Parathyroid adenoma (tissue), 2 donors: ENCODE measurements at regions not wholly inside any gene's neighbourhood (a gene's known extent, or its start where the extent isn't known, plus 50 kb on each side); places are given as distances from the start of the nearest gene placed in this dataset.

Experiments
- H2AFZ ChIP-seq: fragments of 300-600 bp; sonication (generic); one replicate; pipeline ENCODE4 v1.7.0; 2017; ENCODE audit warnings: antibody characterized with exemption, mild to moderate bottlenecking
- H3K27ac ChIP-seq: fragments of 300-600 bp; sonication (generic); one replicate; pipeline ENCODE4 v1.7.0; 2017
- H3K27me3 ChIP-seq: fragments of 300-600 bp; sonication (generic); one replicate; pipeline ENCODE4 v1.7.0; 2017; ENCODE audit warnings: low read length; ENCODE audit not compliant: control insufficient read depth, insufficient read depth
- H3K36me3 ChIP-seq: fragments of 300-600 bp; sonication (generic); one replicate; pipeline ENCODE4 v1.7.0; 2017; ENCODE audit warnings: low read length; ENCODE audit not compliant: control insufficient read depth, insufficient read depth
- H3K4me1 ChIP-seq: fragments of 300-600 bp; sonication (generic); one replicate; pipeline ENCODE4 v1.7.0; 2017; ENCODE audit warnings: control low read depth
- H3K4me2 ChIP-seq: fragments of 300-600 bp; sonication (generic); one replicate; pipeline ENCODE4 v1.7.0; 2017; ENCODE audit warnings: low read length
- H3K4me3 ChIP-seq: fragments of 300-600 bp; sonication (generic); one replicate; pipeline ENCODE4 v1.7.0; 2017; ENCODE audit warnings: low read depth, low read length
- H3K79me2 ChIP-seq: fragments of 300-600 bp; sonication (generic); one replicate; pipeline ENCODE4 v1.7.0; 2017; ENCODE audit warnings: control low read depth
- H3K9ac ChIP-seq: fragments of 300-600 bp; sonication (generic); one replicate; pipeline ENCODE4 v1.7.0; 2017; ENCODE audit warnings: mild to moderate bottlenecking
- H3K9me3 ChIP-seq: fragments of 300-600 bp; sonication (generic); one replicate; pipeline ENCODE4 v1.7.0; 2017; ENCODE audit warnings: low read length; ENCODE audit not compliant: control insufficient read depth
- TF ChIP-seq, protein P1 (sequence below): fragments of 300-600 bp; sonication (generic); IDR thresholded peaks from one replicate; pipeline ENCODE4 v1.7.0; 2017; ENCODE audit warnings: antibody characterized with exemption, mild to moderate bottlenecking
- donor health status: primary hyperparathyroidism.

DNA sequence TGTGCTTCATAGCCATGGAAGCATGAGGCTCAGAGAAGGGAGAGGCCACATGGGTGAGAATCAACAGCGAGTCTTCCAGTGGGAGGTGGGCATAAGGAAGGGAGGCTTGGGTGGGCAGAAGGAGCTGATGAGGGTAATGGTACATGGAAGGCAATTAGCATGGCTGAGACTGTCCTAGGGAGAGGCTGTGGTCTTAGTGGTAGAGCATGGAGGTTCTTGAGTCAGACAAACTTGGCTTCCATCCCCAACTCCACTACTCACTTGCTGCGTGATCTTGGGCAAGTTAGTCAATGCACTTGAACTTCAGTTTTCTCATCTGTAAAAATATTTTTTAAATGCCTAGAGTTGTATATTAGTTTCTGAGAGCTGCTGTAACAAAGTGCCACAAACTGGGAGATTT lies 227.2 kb upstream of the E2F8 start:
- H2AFZ ChIP-seq, result no peak overlapping the region
- no peak overlapping the region for H3K9ac ChIP-seq
- H3K9me3 ChIP-seq, result no peaks in the 10 kb centered on the region
- no peaks in the 10 kb centered on the region for H3K4me1 ChIP-seq
- TF ChIP-seq, protein P1, sequence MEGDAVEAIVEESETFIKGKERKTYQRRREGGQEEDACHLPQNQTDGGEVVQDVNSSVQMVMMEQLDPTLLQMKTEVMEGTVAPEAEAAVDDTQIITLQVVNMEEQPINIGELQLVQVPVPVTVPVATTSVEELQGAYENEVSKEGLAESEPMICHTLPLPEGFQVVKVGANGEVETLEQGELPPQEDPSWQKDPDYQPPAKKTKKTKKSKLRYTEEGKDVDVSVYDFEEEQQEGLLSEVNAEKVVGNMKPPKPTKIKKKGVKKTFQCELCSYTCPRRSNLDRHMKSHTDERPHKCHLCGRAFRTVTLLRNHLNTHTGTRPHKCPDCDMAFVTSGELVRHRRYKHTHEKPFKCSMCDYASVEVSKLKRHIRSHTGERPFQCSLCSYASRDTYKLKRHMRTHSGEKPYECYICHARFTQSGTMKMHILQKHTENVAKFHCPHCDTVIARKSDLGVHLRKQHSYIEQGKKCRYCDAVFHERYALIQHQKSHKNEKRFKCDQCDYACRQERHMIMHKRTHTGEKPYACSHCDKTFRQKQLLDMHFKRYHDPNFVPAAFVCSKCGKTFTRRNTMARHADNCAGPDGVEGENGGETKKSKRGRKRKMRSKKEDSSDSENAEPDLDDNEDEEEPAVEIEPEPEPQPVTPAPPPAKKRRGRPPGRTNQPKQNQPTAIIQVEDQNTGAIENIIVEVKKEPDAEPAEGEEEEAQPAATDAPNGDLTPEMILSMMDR, result no peak
- no peak overlapping the region for H3K4me3 ChIP-seq
- no peak overlapping the region for H3K4me2 ChIP-seq
- no peaks in the 10 kb centered on the region for H3K36me3 ChIP-seq
- H3K27me3 ChIP-seq, result no peaks in the 10 kb centered on the region
- no peak overlapping the region for H3K27ac ChIP-seq
- no peaks in the 10 kb centered on the region for H3K79me2 ChIP-seq

- H3K9ac ChIP-seq, result no peak overlapping the region
- H3K27ac ChIP-seq, result no peak overlapping the region
- H3K4me3 ChIP-seq, result no peak overlapping the region
- no peaks in the 10 kb centered on the region for H3K9me3 ChIP-seq
- no peak overlapping the region for H2AFZ ChIP-seq
- H3K4me2 ChIP-seq, result no peak overlapping the region
- TF ChIP-seq, protein P1, result no peak
- no peaks in the 10 kb centered on the region for H3K4me1 ChIP-seq
- no peaks in the 10 kb centered on the region for H3K36me3 ChIP-seq
- no peaks in the 10 kb centered on the region for H3K27me3 ChIP-seq
- no peaks in the 10 kb centered on the region for H3K79me2 ChIP-seq
Measured at GRCh38 chr11:19466314-19466713, 225.6 kb upstream of the E2F8 start.

DNA sequence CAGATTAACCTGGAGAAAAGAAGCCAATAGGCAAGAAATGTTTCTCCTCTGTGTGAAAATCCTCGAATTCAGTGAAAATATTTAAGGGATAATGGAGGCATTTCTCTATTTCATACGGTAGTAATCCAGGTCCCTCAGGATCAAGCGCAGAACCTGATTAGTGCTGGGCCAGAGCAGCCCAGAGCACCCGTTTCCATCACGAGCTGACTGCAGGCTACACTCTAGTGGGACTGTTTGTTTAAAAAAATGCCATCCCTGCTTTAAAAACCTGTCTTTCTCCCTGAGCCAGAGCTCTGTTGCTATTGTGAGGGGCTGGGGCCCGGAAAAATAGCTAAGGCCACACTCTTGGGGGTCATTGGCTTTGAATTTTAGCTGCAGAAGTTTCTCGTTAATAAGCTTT lies 223.2 kb upstream of the E2F8 start:
- Histone ChIP-seq H3K4me1 (no peaks in the 10 kb centered on the region), H3K36me3 (no peaks in the 10 kb centered on the region)

DNA sequence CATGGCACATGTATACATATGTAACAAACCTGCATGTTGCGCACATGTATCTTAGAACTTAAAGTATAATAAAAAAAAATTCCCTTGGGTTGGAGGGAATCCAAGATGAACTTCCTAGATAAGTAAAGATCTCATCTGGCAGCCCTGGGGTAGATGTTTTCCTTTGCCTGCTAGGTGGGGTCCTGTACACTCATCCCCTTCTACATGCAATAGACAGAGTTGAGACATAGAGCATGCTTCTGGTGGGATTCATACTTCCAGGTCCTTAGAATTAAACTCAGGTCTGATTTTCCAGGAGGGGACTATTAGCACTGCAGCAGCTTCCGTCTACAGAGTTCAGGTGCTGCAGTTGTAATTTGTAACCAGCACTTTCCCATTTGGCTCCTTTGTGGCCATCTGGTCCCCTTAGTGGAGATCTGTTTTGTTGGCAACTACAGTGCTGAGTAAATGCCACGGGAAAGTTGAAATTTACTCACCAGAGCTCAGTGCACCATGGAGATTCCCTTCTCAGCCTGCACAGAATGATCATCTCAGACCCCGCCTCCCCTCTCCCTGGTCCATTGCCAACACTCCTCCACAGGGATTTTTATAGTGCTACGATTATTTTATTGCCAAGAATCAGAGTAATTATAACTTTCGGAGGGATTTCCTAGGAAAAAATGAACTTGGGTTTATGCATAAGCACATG lies 220.1 kb upstream of the E2F8 start:
- H3K27ac ChIP-seq, result no peak overlapping the region
- H2AFZ ChIP-seq, result no peak overlapping the region
- H3K4me3 ChIP-seq, result no peak overlapping the region
- no peaks in the 10 kb centered on the region for H3K27me3 ChIP-seq
- TF ChIP-seq, protein P1, result no peak
- H3K9me3 ChIP-seq, result no peaks in the 10 kb centered on the region
- no peaks in the 10 kb centered on the region for H3K4me1 ChIP-seq
- no peak overlapping the region for H3K9ac ChIP-seq
- no peaks in the 10 kb centered on the region for H3K36me3 ChIP-seq
- no peak overlapping the region for H3K4me2 ChIP-seq
- H3K79me2 ChIP-seq, result no peaks in the 10 kb centered on the region

More for the DNA sequence above, 223.2 kb upstream of the E2F8 start:
- H3K27ac ChIP-seq, result no peak overlapping the region
- H3K9ac ChIP-seq, result no peak overlapping the region
- no peaks in the 10 kb centered on the region for H3K9me3 ChIP-seq
- no peaks in the 10 kb centered on the region for H3K79me2 ChIP-seq
- H2AFZ ChIP-seq, result no peak overlapping the region
- no peak overlapping the region for H3K4me2 ChIP-seq
- TF ChIP-seq, protein P1, result no peak
- no peak overlapping the region for H3K4me3 ChIP-seq
- no peaks in the 10 kb centered on the region for H3K27me3 ChIP-seq

- TF ChIP-seq, protein P1, result no peak
- no peak overlapping the region for H2AFZ ChIP-seq
- H3K9ac ChIP-seq, result no peak overlapping the region
- H3K79me2 ChIP-seq, result no peaks in the 10 kb centered on the region
- no peaks in the 10 kb centered on the region for H3K9me3 ChIP-seq
- H3K27ac ChIP-seq, result no peak overlapping the region
- no peaks in the 10 kb centered on the region for H3K27me3 ChIP-seq
- no peak overlapping the region for H3K4me3 ChIP-seq
- no peaks in the 10 kb centered on the region for H3K36me3 ChIP-seq
- no peaks in the 10 kb centered on the region for H3K4me1 ChIP-seq
- no peak overlapping the region for H3K4me2 ChIP-seq
Measured at GRCh38 chr11:19459240-19459639, 218.5 kb upstream of the E2F8 start.
